IPS-NIHi7 (cell line): ENCODE measurements at regions not wholly inside any gene's neighbourhood (a gene's known extent, or its start where the extent isn't known, plus 50 kb on each side); places are given as distances from the start of the nearest gene placed in this dataset.

Source experiments
- DNase-seq: peaks from one replicate; pipeline ENCODE4 v3.0.0; 2012; ENCODE audit warnings: mixed read lengths; ENCODE audit errors: extremely low spot score

DNA sequence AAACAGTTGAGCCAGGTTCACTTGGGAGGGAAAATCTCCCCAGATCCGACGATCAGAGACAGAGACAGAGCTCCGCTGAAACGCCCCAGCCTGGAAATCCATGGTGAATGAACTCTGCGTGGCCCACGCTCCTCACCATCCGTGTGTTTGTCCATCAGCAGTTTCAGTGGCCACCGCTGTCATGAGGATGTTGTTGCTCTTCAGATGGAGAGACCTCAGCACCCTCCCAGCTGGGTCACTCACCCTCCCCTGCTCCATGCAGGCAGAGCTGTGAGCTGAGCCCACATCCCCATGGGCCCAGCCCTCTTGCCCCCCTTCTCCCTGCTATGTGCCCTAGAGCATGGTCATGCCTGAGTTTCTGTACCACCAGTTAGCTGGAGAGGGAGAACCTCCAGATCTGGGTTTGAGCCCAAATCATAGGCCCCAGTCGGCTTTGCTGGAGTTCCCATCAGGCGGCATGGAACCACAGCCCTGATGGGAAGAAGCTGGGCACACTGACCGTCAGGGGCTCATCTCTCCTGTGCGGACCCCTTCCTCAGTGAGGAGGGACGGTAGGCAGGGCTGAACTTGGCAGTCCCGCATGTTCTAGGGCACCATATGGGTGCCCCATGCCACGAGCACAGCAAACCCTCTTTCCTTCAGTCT is 154.4 kb upstream of the COL5A1 start:
- DNase-seq, result no peak

DNA sequence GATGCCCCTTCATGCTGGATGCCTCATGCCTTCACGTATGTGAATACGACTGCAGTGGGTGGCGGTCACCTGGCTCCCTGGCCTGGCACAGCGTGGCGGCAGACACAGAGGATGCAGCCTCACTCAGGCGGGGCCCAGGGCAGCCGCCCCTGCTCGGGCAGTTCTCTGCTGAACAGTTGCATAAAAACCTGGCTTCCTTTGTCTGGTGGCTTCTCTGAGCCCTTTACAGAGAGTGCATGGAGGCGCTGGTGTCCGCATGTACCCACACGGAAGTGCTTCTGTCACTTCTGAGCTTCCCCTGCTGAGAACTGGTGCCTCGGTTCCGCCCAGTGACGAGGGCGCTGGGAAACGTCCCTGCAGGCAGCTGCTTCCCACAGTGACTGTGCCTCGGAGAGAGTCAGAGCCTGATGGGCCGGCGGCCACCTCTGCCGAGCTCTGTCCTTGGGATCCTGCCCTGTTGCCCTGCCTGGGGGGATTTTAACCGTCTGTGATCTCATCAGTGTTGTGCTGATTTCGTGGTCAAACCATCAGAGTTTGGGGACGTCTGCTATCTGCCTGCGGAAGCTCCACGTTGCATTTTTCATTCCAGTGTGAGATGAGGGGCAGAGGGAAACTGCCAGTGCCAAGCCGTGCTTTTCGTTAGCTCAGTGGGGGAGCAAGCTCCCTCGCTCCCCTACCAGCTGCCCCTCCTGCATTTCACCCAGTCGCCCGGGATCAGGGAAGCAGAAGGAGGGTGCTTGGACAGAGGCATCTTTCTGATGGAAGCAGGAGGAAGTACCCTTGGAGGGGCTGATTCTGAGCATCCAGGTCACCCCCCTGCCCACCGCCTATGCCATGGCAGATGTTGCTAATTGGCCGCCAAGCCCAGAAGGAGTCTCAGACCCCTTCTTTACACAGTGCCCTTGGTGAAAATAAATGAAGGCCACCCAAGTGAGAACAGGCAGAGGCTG is 153.0 kb upstream of the COL5A1 start:
- DNase-seq, result no peak

DNA sequence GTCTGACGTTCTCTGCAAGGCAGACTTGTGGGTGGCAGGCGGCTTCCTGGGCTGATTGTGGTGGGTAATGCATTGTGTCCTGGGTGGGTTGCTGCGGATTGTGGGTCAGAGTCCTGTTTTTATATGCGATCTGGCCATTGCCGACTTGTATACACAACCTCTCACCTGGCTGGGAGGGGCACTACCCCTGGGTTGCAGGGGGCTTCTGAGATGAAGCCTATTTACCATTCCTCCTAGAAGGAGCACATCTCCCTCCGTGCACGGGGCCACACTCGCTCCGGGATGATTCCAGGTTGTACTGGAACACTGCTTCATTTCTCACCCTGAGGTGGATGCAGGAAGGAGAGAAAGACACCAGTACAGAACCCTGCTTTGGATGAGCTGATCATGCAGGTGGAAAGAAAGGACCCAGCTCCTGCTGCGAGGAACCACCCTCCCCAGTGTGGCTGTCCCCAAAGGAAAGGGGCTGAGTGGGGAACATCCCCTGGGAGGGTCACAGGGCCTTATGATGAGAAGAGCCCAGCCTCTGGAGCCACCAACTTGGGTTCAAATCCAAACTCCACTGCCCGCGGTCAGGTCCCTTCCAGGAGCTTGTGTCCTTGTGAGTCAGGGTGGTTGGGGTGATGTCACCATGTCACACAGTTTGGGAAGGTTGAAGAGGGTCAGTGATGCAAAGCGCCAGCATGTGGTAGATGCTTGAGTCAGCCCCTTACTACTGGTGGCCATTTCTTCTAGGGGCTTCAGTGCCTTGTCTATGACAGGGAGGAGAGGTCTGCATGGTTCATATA is 151.8 kb upstream of the COL5A1 start:
- DNase-seq, result no peak

DNA sequence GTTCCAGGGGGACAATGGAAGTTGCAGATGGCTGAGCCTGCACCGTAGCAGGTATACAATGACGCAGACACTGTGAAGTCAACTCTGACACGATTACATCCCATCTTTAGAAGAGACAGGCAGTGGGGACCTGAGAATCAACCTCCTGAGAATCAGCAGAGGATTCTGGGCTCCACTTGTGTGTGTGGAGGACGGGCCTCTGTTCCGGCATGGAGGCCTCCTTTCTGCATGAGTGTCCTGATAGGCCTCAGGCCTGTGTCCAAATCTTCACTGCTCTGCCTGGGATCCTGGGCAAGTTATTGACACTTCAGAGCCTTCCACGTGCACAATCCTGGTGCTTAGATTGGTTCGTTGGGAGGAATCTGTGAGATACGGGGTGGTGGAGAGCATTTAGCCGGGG is 151.2 kb upstream of the COL5A1 start:
- DNase-seq, result no peak

DNA sequence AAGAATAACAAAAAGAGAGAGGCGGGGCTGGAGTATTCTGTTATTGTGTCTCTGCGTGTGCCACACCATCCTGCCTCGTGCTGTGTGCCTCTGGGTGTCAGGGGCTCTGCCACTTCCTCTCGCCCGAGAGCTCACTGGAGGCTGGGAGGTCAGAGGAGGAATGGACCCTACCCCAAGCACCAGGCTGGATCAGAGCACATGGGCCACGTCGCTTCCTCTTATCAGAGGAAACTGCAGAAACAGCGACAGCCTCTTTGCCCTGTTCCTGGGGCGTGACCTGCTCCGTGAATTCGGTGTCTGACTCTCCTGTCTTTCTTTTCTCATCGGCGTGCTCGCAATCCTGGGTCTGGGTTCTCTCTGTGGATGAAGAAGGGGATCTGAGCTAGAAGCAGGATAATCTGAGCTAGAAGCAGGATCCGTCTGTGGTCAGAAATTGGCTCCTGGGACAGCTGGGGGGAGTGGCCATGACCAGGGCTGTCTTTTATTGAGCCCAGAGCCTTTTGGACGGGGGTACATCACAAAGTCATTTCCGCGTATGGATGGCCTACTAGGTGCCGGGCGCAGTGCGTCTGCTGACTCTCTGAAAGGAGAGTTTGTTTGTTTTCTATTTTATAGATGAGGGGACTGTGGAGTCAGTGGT is 150.3 kb upstream of the COL5A1 start:
- DNase-seq, result no peak

DNA sequence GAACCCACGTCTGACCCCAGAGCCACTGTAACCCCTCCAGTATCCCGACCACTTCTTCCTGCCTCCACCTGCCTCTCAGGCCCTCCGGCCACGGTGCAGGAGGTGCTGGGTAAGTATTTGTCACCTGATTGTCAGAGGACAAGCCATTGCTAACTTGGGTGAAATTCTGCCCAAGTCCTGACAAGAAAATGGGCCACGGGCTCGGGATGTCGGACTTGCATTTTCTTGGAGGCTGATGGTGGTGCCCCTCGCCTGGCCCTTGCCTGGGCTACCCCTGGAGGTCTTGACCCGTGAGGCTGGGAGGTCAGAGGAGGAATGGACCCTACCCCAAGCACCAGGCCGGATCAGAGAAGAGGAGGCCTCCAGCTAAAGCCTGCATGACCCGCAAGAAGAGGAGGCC is 149.7 kb upstream of the COL5A1 start:
- no peak for DNase-seq

DNA sequence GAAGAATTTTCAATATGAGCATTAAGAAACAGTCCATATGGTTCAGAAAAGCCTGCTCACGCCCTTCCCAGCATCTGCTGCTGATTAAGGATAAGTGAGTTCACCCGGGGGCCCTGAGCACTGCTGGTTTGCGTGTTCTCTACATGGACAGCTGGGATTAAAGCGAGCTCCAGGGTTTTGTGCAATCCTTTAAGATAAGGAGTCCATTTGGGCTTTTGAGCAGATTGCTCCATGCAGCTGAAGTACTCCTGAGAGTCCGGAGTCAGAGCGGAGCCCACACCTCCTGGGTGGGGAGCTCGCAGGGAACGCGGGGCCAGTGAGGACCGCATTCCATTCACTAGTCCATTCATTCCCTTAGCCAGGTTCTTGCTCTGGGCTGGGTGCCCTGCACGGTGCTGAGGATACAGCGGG is 149.3 kb upstream of the COL5A1 start:
- DNase-seq, result no peak

DNA sequence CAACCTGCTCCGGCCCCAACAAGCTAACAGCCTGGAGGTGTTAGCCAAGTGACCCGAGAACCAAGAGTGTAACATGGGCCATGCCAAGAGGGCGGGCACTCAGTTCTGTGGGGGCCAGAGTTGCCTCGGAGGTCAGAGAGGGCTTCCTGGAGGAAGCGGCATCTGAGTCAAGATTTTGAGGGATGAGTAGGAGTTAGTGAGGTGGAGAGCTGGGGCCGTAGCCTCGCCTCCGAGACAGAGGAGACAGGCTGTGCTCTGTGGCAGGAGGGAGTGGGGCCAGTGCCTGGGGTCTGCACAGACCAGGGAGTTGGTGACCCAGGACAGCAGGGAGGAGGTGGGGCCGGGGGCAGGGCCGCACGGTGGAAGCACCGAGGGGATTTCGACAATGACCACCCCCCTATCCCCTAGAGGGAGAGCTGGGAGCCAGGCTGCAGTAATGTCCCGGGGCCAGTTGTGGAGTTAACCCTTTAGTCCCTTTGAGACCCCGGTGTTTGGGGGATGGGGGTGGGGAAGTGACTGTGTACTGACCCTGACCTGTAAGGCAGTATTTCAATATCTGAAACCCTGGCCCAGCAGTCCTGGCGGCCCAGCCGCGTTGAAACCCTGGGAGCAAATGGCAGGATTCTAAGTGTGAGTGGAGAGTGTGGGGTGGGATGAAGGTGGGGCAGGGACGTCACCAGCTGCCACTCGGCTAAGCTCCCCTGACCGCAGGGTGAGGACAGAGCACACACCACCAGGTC is 148.7 kb upstream of the COL5A1 start:
- no peak for DNase-seq

DNA sequence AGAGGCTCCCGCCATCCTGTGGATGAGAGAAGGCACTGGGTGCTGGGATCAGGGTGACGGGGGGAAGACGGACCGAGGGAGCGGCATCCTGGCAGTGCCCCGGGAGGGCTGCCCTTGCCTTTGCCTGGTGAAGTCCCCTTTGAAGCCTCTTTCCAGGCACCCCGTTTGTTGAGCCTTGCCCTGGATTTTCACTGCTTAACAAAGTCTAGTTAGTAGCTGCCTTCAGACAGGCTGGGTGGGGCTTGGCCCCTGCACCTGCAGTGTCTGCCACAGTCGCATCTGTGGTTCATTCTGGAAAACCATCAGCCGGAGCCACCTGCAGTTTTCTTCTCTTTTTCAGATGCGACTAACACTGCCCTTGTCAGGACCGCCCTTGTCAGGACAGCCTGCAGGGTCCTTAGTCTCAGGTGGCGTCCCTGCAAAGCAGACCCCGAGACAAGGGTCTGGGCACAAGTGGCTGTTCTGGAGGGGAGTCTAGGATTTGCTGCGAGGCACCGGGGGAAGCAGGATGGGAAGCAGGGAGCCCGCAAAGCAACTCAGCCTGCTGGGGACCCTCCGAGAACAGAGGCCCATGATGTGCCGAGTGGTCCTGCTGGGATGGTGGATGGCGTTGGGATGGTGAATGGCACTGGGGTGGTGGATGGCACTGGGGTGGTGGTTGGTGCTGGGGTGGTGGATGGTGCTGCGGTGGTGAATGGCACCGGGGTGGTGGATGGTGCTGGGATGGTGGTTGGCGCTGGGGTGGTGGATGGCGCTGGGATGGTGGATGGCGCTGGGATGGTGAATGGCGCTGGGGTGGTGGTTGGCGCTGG is 147.9 kb upstream of the COL5A1 start:
- DNase-seq, result no peak

DNA sequence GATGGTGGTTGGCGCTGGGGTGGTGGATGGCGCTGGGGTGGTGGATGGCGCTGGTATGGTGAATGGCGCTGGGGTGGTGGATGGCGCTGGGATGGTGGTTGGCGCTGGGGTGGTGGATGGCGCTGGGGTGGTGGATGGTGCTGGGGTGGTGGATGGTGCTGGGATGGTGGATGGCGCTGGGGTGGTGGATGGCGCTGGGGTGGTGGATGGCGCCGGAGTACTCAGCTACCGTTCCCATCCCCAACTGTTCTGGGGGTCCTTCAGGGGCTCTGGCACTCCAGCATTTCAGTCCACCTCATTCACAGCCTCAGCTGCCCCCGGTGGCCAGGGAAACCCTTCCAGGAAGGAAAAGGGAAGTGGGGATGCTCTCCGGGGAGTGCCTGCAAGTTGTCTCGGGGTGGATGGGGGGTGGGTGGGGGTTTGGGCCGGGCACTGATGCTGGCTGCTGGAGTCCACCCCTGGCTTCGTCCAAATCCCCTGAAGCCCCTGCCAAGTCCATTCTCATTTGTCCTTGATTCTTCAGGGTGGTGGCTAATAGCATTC is 147.3 kb upstream of the COL5A1 start:
- DNase-seq, result no peak

DNA sequence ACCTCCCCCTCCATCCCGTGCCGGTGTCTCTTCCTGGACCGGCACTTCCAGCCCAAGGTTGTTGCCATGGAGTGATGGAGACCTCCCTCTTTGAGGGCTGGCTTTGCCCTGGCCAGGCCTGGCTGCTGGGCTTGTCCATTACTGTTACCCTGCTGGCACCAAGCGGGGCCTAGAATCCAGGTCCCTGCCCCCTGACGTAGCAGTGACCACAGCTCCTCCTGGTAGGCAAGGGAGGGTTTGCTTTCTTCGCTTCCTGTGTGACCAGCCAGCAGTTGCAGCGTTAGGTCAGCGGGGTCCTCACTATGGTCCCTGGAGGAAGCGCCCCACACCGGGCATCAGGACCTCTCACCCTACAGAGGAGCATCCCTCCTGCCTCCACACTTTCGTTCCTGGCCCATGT is 146.7 kb upstream of the COL5A1 start:
- DNase-seq, result no peak

DNA sequence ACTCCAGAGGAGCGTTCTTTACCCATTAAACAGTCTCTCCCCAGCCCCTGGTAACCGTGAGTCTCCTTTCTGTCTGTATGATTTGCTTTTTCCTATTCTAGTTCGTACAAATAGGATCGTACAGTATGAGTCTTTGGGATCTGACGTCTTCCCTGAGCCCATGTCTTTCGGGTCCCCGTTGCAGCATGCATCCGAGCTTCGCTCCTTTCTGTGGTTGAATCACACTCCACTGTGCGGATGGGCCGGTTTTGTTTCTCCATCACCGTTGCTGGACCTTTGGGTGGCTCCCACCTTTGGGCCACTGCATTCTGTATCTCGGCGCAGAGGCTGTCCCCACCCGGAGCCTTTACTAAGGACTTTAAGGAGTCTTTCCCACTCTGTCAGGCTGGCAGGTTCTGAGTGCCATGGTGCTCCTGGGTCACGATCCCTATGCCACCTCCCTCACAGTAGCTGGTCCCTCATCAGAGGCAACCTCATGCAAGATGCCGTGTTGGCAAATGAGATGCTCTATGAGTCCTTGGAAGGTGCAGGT is 145.7 kb upstream of the COL5A1 start:
- DNase-seq, result no peak

DNA sequence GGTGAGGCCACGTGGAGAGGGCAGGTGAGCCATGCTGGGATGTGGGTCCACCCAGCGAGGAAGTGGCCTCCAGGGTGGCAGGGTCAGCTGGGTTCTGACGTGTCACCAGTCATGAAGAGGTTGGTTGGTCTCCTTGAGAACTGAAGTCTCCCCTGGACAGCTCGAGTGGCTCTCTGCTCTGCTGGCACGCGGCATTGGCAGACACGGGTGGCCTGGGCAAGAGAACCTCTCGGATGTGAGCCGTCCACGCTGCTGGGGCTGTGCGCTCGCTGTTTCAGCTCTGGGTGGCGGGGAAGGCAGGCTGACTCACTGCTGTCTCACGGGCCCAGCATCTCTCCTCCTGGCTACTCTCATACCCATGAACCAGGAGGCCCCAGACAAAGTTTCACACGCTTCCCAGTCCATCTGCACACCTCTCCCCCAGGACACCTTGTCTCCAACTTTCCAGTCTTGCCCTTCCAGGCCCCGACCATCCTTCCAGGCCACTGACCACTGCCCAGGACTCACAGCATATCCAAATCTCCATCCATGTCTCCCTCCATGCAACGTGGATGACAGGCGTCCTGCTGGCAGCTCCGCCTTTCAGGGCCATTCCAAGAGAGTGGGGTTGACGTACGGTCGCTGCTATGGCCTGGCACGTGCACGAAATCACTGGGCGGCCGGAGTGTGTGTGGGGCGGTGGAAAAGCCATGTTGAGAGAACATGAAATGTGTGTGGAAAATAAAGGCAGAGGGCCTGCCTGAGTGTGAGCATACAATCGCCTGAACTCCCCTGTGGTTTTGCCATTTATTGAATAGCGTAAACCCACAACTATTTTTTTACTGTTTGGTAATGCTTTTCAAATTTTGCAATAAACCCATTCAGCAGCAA is 145.0 kb upstream of the COL5A1 start:
- no peak for DNase-seq

DNA sequence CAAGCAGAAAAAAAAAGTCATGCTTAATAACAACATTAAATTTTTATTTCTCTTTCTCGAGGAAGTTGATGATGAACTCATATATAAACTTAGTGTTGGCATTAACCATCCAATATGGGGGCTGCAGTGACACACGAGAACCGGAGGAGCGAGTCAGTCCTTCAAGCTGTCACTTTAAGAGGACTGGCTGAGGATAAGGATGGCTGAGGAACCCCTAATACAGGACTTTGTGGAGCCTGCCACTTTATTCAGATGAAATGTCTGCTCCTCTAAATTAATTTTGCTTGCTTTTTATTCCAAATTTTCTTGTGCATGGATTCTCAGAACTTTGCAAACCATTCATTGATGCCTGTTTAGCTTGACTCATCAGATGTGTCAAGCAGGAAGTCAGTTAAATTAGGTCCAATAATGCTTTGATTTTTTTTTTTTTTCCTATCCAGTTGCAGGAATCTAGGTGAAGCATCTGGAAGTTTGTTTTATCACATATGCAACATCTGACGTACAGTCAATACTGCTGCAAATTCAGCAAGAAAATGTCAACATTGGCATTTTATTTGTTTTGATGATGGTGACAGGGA is 144.2 kb upstream of the COL5A1 start:
- no peak for DNase-seq

DNA sequence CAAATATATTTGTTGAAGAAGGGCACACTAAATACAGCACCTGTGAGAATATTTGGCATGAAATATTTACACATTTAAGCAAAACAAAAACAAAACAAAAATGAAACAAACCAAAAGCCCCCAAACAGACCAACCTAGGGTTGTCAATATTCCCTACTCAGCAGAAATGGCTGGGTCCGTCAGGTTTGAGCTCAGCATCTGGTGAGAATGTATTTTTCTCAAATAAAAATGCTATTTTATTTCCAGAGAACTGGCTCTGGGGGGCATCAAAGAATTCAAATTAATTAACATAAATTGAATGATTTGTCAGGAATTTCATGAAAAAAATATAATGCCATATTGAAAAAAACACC is 142.8 kb upstream of the COL5A1 start:
- DNase-seq, result no peak

DNA sequence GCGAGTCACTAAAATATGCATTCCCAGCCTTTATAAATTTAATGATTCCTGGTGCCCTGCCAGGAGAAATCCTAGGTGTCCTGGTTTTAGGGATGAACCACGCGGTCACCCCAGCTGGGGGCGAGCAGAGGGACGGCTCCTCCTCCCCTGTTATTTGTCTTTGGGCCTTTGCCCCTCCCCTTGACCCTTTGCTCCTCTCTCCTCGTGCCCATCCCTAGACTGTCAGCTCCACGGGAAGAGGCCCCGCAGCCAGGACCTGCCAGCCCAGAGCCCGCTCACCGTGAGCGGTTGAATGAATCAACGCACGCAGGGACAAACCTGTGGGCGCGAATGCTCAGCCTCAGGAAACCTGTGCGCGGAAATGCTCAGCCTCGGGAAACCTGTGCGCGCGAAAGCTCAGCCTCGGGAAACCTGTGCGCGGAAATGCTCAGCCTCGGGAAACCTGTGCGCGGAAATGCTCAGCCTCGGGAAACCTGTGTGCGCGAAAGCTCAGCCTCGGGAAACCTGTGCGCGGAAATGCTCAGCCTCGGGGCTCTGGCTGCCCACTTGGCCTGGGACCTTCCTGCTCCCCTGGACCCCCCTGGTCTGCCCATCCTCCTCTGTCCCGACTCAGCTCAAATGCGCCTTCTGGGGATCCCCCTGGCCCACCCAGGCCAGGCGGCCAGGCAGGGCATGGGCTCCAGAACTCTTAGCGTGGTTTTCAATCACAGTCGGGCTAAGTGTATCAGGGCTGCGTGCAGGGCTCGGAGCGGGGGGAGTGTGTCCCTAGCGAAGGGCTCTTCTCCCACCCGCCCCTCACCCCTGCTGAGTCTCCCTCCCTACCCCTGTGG is 140.5 kb upstream of the COL5A1 start:
- DNase-seq, result no peak

DNA sequence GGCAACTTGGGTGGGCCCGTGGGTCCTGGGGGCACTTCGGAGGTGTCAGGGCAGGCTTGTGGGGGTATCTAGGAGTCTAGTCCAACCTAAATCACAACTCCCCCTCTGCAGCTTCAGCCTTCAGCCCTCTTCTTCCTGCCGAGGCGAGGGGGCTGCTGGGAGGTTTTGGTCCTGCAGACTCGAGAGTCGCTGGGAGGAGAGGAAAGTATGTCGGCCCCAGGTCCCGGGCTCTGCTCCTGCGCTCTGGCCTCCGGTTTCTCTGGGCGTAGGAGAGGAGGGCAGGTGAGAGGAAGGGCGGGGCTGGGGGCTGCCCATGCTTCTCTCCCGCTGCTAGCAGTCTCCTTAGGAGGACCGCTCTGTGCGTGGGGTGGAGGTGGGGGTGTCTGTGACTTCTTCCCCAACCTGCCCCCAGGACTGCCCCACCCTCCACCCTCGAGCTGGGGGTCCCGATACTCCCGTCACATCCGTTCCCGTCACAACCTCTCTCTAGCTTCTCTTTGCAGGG is 139.8 kb upstream of the COL5A1 start:
- no peak for DNase-seq
